G401 (cell line): ENCODE measurements at regions not wholly inside any gene's neighbourhood (a gene's known extent, or its start where the extent isn't known, plus 50 kb on each side); places are given as distances from the start of the nearest gene placed in this dataset.

Experiments
- DNase-seq: peaks from one replicate; pipeline ENCODE4 v3.0.0-alpha.2; 2015; ENCODE audit warnings: low spot score
- in situ Hi-C: cut with HindIII; loops from 2 replicates; pipeline ENCODE4 v1.10.0; 2016; ENCODE audit warnings: low sequenced_read_pairs, mixed read lengths

DNA sequence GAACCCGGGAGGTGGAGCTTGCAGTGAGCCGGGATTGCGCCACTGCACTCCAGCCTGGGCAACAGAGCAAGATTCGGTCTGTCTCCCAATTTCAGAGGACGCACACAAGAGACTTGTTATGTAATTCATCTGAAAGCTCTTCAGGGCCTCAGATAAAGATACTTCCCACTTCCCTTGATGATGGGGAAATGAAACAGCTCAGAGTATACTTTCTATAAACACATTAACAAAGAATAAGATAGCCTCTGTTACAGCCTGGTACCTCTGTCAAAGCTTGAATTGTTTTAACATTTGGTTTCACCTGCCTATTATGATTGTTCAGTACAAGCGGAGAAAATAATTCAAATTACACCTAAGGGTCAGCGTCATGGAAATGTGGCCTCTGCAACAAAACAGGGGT is 622.9 kb upstream of the ADGRL4 start:
- in situ Hi-C loops: no loop called here
- DNase-seq: no peak

- in situ Hi-C loops: no loop called here
- DNase-seq: no peak
Observed at GRCh38 chr1:79617777-79618176, 611.2 kb upstream of the ADGRL4 start.

GRCh38 chr1:79614762-79615161 is 608.2 kb upstream of the ADGRL4 start:
- no peak for DNase-seq
- in situ Hi-C loops: no loop called here

DNA sequence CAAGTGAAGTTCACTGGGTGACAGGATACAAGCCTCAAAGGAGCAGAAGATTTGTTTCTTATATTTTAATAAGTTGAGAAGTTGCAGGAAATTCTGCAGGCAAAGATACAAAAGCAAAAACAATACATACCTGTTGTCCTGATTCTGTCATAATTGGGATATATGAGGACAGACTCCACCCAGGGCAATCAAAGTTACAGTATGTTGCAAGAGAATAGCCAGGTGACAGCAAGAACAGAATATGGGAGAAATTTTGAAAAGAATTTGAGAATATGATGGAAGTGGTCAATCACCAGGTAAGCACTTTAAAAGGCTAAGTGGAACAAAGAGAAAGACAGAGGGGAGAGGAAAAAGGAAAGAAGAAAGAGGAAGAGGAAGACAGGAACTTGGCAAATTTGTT is 607.6 kb upstream of the ADGRL4 start:
- in situ Hi-C loops: no loop called here
- DNase-seq: no peak

DNA sequence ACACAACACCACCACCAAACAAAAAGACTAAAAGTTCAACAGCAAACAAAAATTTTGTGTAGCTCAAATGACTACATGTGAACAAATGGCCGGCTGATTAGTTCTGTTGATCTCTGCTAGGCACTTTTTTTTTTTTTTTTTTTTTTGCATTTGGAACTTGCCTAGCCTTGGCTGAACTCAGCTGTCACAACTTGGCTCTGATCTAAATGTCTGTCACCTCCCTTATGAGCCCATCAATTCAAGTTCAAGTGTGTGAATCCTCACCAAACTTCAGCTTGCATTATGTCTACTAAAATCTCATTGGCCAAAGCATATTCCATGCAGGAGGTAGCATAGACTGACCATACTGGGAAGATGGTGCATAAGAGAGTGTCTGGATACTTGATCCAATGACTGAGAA is 606.5 kb upstream of the ADGRL4 start:
- in situ Hi-C loops: no loop called here
- DNase-seq: no peak

- in situ Hi-C loops: no loop called here
- no peak for DNase-seq
Observed at GRCh38 chr1:79604490-79605198, 598.1 kb upstream of the ADGRL4 start.

- in situ Hi-C loops: no loop called here
- DNase-seq: no peak
Observed at GRCh38 chr1:79603843-79604242, 597.3 kb upstream of the ADGRL4 start.

DNA sequence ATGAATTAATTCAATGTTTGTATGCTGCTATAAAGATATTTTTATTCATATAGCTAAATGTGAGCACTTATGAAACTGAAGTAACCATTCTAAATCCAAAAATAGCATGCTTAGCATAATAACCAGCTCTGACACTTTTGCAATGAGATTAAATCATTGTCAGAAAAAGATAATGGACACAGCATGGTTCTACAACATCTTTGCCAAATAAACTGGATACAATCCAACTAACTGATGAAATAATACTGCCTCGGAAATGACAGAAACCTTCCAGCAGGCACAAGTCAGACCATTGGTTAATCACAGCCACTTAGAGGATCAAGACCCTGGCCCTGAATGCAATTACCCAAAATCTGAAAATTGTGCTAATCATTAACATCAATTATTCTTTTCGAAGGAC is 592.7 kb upstream of the ADGRL4 start:
- DNase-seq: no peak
- in situ Hi-C loops: no loop called here

DNA sequence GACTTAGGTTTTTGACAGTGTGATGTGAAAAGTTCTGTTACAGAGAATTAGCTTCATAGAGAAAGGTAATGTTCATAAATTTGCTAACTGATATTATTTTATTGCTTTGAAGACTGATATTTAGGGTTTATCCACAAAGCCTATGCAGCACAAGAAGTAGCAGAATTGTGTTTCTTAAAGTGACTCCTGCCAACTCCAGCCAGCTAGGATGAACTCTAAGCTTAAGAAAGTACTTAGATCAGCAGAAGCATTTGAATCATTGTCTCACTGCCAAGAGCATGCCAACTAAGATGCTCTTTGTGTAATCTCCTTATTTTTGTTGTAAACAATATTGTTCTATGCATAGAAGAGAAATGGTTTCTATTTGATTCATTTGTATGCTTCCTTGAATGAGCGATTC is 589.4 kb upstream of the ADGRL4 start:
- DNase-seq: no peak
- in situ Hi-C loops: no loop called here

GRCh38 chr1:79594121-79594698 is 587.7 kb upstream of the ADGRL4 start:
- DNase-seq: no peak
- in situ Hi-C loops: no loop called here

- in situ Hi-C loops: no loop called here
- DNase-seq: no peak
Observed at GRCh38 chr1:79592707-79593106, 586.2 kb upstream of the ADGRL4 start.

GRCh38 chr1:79588719-79589118 is 582.2 kb upstream of the ADGRL4 start:
- no peak for DNase-seq
- in situ Hi-C loops: no loop called here

GRCh38 chr1:79587229-79587628 is 580.7 kb upstream of the ADGRL4 start:
- DNase-seq: no peak
- in situ Hi-C loops: no loop called here

DNA sequence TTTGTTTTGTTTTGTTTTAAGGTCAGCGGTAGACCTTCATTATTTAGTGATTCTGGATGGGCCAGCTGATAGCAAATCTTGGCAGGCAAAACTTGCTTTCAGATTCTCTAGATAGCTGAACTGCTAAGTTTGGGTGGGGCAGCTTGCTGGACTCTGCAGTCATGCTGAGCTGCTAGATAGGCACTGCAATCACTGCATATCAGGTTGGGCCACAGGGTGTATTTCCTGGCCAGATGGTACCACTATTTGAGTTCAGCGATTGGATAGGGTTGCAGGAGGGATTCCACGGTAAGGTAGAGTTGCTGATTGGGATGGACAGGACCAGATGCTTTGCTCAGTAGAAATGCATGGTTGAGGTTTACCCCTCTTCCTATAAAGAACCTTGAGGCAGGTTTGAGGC is 579.3 kb upstream of the ADGRL4 start:
- no peak for DNase-seq
- in situ Hi-C loops: no loop called here

DNA sequence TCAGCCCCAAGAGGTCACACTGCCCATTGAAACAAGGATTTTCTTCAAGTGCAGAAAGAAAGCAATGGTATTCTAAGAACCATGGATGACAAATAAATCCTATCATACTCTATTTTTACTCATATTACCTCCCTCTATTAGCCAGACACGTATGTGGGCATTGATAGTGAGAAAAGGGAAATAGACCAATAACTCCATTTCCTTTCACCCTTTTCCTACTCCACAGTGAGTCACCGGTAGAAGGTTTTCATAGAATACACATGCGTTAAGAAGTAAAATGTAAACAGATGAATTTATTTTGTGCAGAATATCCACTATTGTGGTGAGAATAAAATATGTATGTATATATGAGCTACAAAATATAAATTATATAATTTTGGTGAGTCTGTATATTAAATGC is 568.9 kb upstream of the ADGRL4 start:
- no peak for DNase-seq
- in situ Hi-C loops: no loop called here

DNA sequence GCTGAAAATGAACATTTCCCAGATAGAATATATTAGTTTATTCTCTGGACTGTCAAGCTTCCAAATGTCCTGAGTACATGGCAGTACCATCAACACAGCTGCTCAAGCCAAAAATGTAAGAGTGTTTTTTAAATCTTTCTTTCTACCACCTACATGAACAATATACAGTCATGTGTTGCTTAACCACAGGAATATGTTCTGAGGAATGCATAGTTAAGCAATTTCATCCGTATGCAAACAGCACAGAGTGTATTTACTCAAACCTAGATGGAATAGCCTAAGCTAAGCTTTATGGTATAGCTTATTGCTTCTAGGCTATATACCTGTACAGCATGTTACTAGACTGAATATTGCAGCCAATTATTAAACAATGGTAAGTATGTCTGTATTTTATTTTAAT is 561.9 kb upstream of the ADGRL4 start:
- no peak for DNase-seq
- in situ Hi-C loops: no loop called here

DNA sequence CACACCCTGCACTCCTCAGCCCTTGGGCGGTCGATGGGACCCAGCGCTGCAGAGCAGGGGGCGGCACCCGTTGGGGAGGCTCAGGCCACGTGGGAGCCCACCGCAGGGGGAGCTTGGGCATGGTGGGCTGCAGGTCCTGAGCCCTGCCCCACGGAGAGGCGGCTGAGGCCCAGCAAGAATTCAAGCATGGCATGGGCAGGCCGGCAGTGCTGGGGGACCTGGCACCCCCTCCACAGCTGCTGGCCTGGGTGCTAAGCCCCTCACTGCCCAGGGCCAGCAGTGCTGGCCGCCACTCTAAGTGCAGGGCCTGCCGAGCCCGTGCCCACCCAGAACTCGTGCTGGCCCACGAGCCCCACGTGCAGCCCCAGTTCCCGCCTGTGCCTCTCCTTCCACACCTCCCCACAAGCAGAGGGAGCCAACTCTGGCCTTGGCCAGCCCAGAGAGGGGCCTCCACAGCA is 555.0 kb upstream of the ADGRL4 start:
- DNase-seq: no peak
- in situ Hi-C loops: no loop called here

GRCh38 chr1:79556189-79556588 is 549.7 kb upstream of the ADGRL4 start:
- in situ Hi-C loops: no loop called here

DNA sequence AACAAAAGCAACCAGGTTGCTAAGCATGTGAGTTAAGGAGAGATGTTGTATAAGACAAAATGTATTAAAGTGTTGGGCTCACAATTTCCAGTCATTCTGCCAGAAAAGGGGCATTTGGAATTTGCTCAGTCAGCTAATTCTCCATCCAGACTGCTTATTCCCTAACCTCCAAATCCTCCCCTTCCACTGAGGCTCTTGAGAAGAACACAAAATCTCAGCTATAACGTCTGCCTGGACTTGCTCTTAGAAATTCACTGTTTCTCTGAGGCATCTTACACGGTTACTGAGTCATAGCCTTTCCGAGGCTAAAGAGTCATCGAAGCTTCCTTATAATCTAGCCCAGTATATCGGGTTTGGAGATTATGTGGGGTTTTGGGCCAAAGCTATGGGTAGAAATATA is 548.2 kb upstream of the ADGRL4 start:
- in situ Hi-C loops: no loop called here
- DNase-seq: no peak

More at GRCh38 chr1:79556189-79556588, 549.7 kb upstream of the ADGRL4 start:
- DNase-seq: no peak

- DNase-seq: no peak
- in situ Hi-C loops: no loop called here
Observed at GRCh38 chr1:79551321-79551720, 544.8 kb upstream of the ADGRL4 start.

GRCh38 chr1:79550402-79550801 is 543.9 kb upstream of the ADGRL4 start:
- in situ Hi-C loops: no loop called here
- DNase-seq: no peak
